Smooth muscle cell of the brain vasculature (primary cell): ENCODE measurements at regions not wholly inside any gene's neighbourhood (a gene's known extent, or its start where the extent isn't known, plus 50 kb on each side); places are given as distances from the start of the nearest gene placed in this dataset.

Source experiments
- DNase-seq: peaks from one replicate; pipeline ENCODE4 v3.0.0-alpha.2; 2012; ENCODE audit warnings: low read depth, low spot score

DNA sequence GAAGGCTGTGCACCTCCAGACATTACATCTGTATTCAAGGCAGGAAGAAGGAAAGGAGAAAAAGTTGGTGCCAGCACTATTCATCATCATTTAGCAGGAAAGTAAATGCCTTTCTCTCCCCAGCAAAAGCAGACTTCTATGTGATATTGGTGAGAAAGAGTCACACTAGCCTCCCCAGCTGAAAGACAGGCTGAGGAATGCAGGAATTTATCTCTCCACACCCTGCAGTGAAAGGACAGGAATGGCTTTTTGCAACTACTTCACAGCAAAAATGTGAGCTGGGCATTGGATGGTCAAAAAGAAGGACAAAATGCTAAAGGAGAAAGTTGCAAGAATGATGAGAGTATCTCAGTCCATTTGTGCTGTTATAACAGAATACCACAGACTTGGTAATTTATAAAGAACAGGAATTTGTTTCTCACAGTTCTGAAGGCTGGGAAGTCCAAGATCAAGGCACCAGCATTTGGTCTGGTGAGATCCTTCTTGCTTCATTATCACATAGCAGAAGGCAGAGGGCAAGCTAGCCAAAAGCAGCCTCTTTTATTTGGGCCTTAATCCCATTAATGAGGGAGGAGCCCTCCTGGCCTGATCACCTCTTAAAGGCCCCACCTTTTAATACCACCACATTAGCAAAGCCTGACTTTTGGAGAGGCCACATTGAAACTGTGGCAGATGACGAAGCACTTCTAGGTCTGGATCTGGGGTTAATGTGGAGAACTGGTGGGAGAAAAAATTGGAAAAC, 388.1 kb upstream of the SLC14A2 start:
- no peak for DNase-seq

DNA sequence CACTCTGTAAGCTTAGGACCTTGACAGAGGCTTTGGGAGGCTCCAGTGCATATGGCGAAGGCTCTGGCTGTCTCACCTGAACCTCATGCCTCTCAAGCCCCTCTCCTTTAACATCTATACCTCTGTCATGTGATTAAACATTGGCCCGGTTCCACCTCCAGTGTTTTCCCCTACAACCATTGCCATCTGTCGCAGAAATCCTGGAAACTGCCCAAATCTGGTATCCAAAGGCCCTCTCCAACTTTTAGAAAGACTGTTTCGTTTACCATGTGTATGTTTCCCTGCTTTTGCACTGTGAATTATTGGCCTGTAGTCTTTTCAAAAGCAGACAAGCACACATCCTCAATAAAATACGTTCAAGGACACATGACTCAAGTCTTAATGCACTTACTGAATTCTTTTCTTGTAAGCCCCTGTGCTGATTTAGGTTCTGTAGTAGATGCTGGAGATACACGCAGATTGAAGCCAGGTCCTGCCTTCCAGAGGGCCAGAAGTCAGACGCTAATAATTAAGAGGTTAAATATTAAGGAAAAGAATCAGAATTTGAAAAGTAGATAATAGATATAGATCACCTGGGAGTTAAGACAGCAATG, 386.4 kb upstream of the SLC14A2 start:
- DNase-seq = no peak

DNA sequence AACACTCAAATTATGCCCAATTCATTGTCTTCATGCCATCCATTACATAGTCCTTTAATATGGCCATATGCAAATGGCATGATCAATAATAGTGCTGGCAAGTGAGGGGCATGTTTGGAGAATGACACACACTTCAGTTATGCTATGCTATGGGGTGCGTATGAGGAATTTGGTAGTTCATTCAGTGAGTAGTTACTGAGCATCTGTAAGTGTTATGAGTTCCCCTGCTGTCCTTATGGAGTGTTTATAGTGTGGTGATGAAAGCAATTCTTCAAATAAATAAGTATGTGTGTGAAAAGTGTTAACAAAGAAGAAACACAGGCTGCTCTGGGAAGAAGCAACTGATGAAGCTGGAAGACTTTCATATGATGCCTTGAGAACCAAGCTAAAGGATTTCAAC, 383.7 kb upstream of the SLC14A2 start:
- no peak for DNase-seq

DNA sequence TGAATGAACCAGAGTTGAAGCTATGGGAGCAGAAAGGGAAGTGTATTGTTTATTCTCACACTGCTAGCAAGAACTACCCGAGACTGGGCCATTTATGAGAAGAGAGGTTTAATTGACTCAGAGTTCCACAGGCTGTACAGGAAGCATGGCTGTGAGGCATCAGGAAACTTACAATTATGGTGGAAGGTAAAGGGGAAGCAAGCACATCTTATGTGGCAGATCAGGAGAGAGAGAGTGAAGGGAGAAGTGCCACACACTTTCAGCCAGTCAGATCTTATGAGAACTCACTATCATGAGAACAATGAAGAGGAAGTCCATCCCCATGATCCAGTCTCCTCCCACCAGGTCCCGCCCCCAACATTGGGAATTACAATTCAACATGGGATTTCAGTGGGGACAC, 383.2 kb upstream of the SLC14A2 start:
- DNase-seq = no peak

DNA sequence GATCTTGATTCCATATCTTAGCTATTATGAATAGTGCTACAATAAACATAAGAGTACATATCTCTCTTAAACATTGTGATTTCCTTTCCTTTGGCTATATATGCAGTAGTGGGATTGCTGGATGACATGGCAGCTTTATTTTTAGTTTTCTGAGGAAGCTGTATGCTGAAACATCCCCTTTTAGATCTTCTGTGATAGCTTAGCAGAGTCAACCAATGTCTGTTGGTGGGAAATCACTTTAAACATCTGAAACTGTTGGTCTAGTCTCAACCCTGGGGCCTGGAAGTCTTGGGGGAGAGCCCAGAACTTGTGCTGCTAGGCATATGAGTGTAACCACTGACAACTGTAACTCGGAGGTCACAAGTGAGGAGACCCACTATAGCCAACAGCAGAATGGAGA, 378.6 kb upstream of the SLC14A2 start:
- DNase-seq = no peak

DNA sequence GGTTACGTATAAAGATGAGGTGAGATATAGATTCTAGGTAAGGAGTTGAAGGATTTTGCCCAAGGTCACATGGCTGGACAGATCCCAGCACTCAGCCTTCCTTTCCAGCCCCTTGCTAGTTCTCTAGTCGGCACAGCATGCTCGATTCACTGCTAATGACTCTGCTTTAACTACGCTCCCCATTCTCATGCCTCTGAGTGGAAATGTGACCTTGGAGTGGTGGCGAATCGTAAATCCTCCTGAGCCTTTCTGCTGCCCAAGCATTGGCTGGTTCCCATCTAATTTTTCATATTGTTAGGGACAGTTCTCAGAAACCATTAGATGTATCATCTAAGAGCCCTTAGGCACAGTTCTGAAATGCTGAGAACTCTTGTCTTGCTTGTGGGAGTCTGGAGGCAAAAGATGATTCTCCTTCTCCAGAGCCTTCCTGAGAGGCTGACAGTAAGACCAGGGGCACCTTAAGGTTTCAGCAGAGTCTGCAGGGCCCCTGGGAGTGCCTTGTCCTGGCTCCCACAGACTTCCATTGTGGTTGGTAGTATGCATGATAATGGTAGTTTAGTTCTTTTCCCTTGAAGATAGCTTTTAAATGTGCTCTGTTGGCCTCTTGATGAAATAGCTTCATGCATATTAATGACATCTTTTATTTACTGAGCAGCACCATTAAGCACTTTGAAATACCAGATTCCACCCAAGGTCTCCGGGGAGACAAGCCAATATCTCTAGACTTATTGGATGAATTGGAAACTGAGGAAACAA, 377.8 kb upstream of the SLC14A2 start:
- DNase-seq = no peak

DNA sequence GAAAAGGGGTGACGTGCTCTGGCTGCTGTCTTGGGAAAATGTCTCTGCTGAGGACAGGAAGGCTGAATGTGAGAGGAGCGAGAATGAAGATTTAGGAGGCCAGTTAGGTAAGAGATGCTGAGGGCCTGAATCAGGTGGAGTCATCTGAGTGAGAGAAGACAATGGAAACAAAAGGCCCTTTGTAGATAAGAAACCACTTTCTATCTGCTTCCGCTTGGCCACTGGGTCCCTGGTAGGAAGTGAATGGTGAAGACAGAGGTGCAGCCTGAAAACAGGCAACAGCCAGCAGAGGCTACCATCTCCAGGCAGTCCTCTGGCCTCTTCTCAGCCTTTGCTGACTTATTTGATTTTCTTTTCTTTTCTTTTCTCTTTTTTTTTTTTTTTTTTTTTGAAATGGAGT, 374.0 kb upstream of the SLC14A2 start:
- no peak for DNase-seq

DNA sequence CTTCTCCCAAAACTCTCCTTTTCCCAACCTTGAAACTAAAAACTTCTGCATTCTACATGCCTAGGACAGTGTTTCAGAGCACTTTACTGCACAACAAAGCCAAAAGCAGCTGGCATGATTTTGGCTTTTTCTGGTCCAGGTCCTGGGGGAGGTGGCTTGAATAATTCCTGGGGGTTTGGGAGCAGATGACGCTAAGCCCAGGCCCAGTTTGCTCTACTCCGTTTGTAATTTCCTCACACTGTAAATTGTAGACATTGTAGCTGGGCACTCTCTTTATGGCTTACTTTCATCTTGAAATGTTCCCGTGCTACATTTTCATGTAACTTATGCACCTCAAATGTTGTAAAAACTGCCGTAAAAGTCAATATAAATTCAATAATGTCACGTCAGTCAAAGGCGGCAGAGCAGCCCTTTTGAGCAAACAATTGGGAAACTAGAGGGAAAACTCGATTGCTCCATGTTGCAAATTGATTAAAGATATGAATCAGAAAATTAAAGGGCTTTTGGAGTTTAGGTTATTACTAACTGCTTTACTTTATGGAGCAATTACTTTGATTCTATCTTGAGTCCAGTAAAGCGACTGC, 373.2 kb upstream of the SLC14A2 start:
- DNase-seq = no peak

DNA sequence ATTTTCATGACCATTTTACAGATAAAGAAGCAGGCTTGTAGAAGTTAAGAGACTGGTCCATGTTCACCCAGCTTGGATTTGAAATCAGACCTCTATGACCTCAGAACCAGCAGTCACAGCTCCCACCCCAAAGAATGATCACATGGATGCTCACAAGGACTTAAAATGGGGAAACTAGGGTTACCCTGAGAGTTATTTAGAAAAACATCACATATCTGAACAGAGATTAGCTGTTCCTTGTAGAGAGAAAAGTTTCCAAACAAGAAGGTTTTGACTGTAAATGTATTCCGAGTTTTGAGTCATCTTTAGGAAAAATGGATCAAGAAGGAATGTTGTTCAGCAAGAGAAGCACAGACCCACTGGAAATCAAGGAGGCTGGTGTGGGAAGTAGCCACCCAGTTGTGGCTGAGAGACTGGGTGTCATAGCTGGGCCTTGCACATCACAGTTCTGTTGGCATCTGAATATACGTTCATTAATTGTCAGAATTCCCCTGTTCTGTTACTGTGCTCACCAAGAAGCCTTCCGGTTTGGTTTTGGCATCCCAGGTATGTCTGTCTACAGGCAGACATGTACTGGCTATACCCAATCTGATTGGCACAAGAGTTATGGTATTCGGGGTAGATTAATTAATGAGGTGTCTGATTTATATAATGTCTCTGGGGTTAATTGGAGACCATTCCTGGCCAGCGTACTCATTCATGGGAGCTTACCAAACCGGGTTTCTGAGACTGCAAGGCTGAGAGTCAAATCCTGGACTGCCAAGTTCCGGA, 371.8 kb upstream of the SLC14A2 start:
- no peak for DNase-seq

DNA sequence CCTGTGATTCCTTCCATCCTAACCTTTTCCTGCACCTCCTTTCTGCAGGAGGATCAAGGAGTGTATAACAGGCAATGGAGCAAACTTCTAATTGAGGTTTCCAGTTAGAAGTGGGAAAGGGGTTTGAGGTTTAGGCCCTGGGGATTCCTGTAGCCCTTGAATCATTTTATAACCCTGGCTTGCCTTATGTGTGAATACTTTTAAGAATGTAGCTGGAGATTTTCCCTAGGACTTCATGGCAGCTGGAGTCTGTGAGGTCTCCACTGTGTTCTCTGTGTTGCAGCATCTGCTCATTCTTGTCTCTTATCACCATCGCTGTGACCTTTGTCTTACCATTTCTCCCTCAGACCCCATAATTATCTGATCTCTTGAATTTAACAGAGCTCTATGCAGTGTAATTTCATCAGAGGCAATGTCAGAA, 370.2 kb upstream of the SLC14A2 start:
- no peak for DNase-seq

DNA sequence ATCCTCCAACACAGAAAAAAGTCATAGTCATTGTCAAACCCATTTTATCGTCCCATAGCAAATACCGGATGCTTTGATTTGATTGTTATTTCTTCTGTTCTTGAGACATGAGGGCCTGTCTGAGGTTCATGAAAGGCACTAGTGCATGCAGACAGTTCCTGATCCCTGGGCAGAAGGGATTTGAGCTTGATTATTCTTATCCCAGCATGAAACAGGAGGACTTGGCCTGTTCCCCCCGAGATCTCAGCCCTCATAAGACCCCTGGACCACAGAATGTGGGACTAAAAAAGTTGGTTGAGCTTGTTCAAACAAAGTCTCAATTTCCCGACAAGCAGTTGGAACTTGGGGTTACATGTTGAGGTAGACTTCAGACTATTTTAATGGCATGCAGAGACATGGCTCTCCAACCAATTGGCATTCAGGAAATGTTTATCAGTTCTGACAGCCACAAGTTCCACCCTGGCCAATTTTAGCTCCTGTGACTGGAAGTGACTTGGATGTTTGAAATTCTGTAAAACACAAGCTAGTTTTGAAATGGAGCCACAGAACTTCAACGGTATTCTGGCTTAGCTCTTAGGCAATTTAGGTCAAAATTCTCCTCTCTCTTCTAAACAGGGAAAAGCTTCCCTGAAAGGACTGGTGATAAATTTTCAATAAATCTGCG, 366.9 kb upstream of the SLC14A2 start:
- DNase-seq = no peak

DNA sequence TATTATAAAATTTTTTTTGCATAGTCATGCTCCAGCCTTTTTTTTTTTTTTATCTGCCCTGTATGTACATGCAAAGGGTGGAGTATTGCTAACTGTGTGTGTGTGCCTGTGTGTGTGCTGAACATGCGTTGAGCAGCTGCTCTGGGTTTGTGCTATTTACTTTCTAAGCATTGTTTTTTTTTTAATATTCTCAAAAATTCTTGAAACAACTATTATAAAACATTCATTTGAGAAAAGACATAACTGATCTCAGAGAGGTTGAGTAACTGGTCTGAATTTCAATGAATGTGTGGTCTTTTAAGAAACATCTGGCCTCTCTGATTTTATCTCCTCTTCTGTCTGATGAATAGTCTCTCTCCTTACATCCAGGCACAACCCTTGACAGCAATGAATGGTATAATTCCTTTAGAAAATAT, 366.0 kb upstream of the SLC14A2 start:
- no peak for DNase-seq

DNA sequence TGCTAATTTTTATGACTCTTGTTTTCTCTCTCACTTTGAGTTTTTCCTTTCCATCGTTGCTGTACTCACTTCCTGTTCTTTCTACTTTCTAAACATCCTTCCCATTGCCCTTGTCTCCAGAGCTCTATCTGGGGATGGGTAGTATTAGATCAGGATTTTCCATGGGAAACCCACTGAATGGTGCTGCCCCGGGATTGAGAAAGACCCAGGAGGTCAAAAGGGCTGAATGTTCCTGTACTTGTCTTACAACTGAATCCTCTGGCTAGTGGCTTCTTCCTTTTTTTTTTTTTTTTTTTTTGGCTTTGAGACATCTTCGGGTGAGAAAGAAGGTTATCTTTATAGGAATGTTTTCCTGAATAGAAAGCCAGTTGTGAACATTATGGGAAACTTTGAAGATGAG, 364.8 kb upstream of the SLC14A2 start:
- no peak for DNase-seq

DNA sequence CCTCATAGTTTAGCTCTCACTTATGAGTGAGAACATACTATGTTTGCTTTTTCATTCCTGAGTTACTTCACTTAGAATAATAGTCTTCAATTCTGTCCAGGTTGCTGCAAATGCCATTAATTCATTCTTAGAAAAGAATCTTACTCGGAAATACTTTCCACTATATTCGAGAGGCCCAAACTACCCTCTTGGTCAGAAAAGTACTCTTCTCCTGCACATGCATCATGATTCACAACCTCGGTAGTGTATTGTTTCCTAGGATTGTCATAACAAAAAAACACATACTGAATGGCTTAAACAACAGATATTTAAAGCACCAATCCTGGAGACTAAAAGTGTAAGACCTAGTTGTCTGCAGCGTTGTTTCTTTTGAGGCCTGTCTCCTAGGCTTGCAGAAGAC, 364.0 kb upstream of the SLC14A2 start:
- DNase-seq = no peak

DNA sequence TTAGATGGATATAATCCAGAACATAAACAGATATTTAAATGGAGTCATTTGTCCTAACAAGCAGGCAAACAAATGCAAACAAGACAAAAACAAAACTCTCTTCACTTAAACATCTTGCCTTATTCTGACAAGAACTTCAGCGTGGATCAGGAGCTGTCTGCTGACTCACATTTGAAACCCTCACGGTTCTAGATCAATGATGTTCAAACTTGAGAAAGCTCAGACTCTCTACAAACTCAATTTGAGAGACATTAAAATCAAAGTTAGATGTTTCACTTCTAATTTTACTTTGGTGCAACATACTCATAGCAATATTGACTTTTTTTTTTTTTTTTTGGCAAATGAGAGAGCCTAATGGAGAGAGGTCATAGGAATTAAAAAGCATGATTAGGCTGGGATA, 362.8 kb upstream of the SLC14A2 start:
- DNase-seq = no peak

DNA sequence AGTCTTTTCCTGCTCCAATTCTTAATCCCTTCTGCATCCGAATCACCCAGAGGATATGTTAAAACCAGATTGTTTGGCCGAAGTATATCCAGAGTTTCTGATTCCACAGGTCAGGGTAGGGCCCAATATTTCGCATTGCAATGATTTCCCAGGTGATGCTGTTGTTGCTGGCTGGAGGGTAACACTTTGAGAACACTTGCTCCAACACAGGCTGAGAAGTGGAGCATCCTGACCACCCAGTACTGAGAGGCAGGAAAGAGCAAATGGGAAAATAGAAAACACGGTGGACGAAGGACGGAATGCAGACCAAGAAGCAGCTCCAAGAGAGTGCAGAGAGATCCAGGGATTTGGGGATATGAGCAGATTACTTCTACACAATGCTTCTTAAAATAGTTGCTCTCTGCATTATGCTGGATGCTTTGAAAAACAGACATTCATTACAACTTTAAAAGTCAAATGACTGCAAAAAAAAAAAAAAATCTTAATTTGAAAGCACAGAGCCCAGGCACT, 362.2 kb upstream of the SLC14A2 start:
- no peak for DNase-seq

DNA sequence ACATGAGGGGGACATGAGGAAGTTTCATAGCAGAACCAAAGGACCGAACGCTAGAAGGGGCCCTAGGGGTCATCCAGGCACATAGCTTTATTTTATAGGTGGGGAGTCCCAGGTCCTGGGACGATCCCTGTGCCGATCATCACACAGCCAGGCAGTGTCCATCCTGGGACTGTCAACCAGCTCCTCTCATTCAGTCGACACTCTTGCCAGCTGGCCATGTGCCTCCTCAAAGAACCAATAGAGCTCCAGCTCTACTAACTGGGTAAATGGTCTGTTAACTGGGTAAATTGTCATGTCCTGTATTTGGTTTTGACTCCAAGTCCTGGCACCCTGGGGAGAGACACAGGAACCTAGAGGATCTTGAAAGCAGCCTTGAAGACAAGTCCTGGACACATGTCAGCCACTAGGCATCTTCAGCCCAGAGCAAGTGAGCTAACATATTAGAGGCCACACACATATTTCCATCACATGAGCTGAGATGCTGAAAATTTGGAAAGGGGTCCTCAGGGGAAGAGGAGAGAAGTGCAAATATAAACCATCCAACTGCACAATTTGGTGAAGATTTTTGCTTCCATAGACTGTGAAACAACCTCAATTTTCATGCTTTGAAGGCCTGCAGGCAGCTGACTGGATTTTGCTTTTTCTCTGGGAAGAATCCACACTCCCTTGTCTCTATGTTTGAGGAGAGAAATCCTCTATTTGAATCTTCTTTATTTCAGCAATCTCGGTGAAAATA, 361.1 kb upstream of the SLC14A2 start:
- no peak for DNase-seq

DNA sequence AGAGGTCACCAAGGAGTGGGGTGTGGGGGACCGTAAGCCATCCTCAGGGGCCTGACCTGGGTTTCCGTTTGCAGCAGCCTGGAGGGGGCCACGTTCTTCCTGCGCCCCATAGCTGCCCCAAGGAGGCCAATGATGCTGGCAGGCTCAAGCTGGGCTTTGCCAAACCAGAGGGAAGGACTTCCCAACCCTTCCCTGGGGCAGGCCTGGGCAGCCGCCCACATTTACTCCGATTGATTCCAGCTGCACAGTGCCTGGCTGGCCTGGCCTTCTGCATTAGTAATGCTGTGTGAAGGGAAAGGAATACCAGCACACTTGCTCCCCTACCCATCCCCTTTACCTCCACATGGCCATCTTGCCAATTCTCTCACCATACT, 360.6 kb upstream of the SLC14A2 start:
- DNase-seq = no peak

DNA sequence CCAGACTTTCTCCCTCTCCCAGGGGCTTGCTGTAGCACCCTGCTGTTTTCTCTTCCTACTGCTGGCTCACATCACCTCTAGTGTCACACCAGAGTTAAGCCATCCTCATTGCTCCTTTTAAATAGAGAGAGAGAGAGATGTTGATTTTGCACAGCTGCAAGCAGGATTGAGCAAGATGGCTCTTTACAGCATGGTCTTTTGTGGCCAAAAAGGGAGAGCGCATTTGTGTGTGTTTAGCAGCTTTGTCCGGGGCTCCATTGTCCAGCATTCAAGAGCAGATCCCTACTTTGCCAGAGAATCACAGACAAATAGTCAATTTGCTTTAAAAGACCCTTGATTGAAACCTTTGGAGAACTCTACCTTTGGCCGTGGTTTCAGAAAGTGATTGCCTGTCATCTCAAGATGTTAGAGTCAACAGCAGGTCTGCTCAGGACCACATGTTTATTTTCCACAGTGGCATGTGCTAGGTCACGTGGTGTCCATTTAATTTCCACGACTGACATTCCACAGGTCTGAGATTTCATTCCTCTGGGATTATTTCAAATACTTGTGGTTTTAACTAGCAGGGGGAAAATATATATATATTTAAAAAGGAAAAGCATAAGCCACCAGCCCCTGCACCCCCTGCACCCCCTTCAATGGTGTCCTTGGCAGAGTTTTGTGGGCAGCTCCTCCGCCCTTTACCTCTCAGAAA, 359.9 kb upstream of the SLC14A2 start:
- peak; percentile 43 for DNase-seq

DNA sequence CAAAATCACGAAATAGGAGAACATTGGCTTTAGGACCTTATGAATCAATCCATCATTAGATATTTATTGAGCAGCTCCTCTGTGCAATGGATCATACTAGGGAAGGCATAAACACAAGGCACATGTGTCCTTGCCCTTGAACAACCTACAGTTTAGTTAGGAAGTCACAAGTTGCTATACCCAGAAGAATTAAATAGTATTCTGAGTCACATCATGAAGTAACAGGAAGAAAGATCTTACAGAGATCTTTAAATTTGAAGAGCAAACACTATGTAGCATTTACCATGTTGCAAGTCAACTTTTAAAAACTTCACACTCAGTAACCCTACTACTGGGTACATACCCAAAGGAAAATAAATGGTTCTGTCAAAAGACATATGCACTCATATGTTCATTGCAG, 355.2 kb upstream of the SLC14A2 start:
- DNase-seq = no peak
